ENCODE measurements at regions not wholly inside any gene's neighbourhood (a gene's known extent, or its start where the extent isn't known, plus 50 kb on each side); places are given as distances from the start of the nearest gene placed in this dataset.

DNA sequence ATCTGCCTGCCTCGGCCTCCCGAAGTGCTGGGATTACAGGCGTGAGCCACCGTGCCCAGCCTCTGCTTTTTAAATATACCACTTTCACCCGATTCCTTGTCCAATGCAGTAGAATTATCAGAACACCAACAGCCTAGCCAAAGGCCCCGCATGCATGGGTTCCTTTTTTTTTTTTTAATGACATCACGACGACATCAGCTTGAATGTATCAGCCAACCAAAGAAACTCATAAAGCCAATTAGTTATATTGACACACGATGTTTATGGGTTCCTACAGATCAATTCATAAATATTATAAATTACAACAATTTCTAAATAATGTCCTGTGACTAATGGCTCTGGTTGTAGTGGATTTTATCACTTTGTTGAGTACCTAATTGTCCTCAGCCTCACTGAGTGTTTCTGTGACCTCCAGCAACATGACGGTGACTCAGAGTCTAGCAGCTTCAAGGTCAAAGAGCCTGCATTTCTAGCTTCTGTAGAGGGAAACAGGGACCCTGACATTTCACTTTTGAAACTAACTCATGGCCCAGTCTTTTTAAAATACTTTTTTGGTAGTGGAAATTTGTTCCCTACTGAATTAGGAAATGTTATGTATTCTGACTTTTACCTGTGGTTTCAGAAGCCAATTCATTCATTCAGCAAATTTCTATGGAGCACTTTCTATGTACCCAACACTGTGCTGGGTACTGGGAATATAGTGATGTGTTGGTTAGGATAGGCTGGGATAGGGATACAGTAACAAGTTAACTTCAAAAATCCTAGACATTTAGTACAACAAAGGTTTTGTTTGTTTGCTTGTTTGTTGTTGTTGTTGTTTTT lies 144.1 kb downstream of the SUDS3 start:
- TF ChIP-seq, protein P1, sequence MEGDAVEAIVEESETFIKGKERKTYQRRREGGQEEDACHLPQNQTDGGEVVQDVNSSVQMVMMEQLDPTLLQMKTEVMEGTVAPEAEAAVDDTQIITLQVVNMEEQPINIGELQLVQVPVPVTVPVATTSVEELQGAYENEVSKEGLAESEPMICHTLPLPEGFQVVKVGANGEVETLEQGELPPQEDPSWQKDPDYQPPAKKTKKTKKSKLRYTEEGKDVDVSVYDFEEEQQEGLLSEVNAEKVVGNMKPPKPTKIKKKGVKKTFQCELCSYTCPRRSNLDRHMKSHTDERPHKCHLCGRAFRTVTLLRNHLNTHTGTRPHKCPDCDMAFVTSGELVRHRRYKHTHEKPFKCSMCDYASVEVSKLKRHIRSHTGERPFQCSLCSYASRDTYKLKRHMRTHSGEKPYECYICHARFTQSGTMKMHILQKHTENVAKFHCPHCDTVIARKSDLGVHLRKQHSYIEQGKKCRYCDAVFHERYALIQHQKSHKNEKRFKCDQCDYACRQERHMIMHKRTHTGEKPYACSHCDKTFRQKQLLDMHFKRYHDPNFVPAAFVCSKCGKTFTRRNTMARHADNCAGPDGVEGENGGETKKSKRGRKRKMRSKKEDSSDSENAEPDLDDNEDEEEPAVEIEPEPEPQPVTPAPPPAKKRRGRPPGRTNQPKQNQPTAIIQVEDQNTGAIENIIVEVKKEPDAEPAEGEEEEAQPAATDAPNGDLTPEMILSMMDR (IDR thresholded peaks at IDR 0.05 in 2 of 3, conservative IDR thresholded peaks at IDR 0.05 in 1 of 3; ENCODE audit: insufficient read depth in 2 of 3, low read depth in 1 of 3, low read length in 3 of 3), result no peak
- TF ChIP-seq XRCC4 (IDR thresholded peaks at IDR 0.05; ENCODE audit: extremely low read depth, insufficient read depth, insufficient read length) (no peak), ZFP1 (CRISPR knock-in tag; IDR thresholded peaks at IDR 0.05) (no peak), BRF1 (IDR thresholded peaks at IDR 0.05; ENCODE audit: borderline replicate concordance, extremely low read depth, insufficient read length) (no peak), MTA3 (IDR thresholded peaks at IDR 0.05; ENCODE audit: borderline replicate concordance) (no peak), POLR2AphosphoS5 (IDR thresholded peaks at IDR 0.05; ENCODE audit: control insufficient read depth, insufficient read depth, low read depth, low read length) (no peak)
